B cell (primary cell): ENCODE measurements at regions not wholly inside any gene's neighbourhood (a gene's known extent, or its start where the extent isn't known, plus 50 kb on each side); places are given as distances from the start of the nearest gene placed in this dataset.

ENCODE experiments used
- ATAC-seq: fragments of 200-7000 bp; cut with Tn5 transposase; one replicate; pipeline ENCODE4 v1.10.0; 2021; ENCODE audit warnings: low read depth, mild to moderate bottlenecking, moderate number of reproducible peaks, moderate library complexity
- CTCF ChIA-PET: fragments of 350-600 bp; sonication (Branson Sonifier 250); formaldehyde crosslinking; loops from one replicate; lab custom pipeline; 2021; ENCODE audit warnings: antibody characterized with exemption, inconsistent platforms; lab: Charles Lee
- POLR2A ChIA-PET: fragments of 350-600 bp; sonication (Branson Sonifier 250); formaldehyde crosslinking; loops from one replicate; lab custom pipeline; 2021; ENCODE audit warnings: antibody characterized with exemption; lab: Charles Lee
- DNase-seq: peaks from one replicate; pipeline ENCODE4 v3.0.0; 2013
- H2AFZ ChIP-seq: 2 replicates; pipeline ENCODE4 v1.6.1; 2012; ENCODE audit warnings: mild to moderate bottlenecking, low read depth, low read length; ENCODE audit not compliant: insufficient read depth, poor library complexity, severe bottlenecking
- H3K27ac ChIP-seq, 2 donors: 1 replicate in 1 of 2; 2 replicates in 1 of 2; pipeline ENCODE4 v1.5.1; 2012 to 2013; ENCODE audit warnings: low read length in 2 of 2, mild to moderate bottlenecking in 2 of 2, moderate library complexity in 1 of 2
- H3K27me3 ChIP-seq, 4 experiments: fragments of 200-600 bp in 1 of 4; sonication (generic) in 1 of 4; replicated peaks in 1 of 4; 1 replicate in 2 of 4; 2 replicates in 2 of 4; pipeline versions ENCODE4 v1.6.1 to v1.7.0; 2013 to 2016; ENCODE audit warnings: low read length in 3 of 4, mild to moderate bottlenecking in 2 of 4, mixed read lengths in 1 of 4, moderate library complexity in 1 of 4; ENCODE audit not compliant: insufficient read depth in 4 of 4, control insufficient read depth in 3 of 4; ENCODE audit errors: control extremely low read depth in 1 of 4
- H3K36me3 ChIP-seq, 2 experiments: replicated peaks in 1 of 2; 1 replicate in 1 of 2; 2 replicates in 1 of 2; pipeline versions ENCODE4 v1.6.1 to v1.7.1; 2013; ENCODE audit warnings: low read length in 1 of 2; ENCODE audit not compliant: insufficient read depth in 2 of 2, control insufficient read depth in 1 of 2; ENCODE audit errors: control extremely low read depth in 1 of 2, extremely low read depth in 1 of 2
- H3K4me1 ChIP-seq, 2 donors: fragments of 200-600 bp in 1 of 2; sonication (generic) in 1 of 2; 1 replicate in 1 of 2; 2 replicates in 1 of 2; pipeline versions ENCODE4 v1.5.1 to v1.6.1; 2013 to 2017; ENCODE audit warnings: low read length in 2 of 2; ENCODE audit not compliant: control insufficient read depth in 2 of 2, insufficient read depth in 2 of 2
- H3K4me2 ChIP-seq: replicated peaks from 2 replicates; pipeline ENCODE3; 2012; ENCODE audit warnings: mild to moderate bottlenecking, low read depth, low read length; ENCODE audit not compliant: poor library complexity, severe bottlenecking
- H3K4me3 ChIP-seq, 5 experiments: fragments of 200-600 bp in 1 of 5; sonication (generic) in 1 of 5; 1 replicate in 3 of 5; 2 replicates in 2 of 5; pipeline versions ENCODE4 v1.5.1 to v1.7.0; 2011 to 2016; ENCODE audit warnings: low read length in 4 of 5, mild to moderate bottlenecking in 4 of 5, low read depth in 2 of 5, control low read depth in 1 of 5, moderate library complexity in 1 of 5; ENCODE audit not compliant: insufficient read depth in 1 of 5; ENCODE audit errors: control extremely low read depth in 1 of 5, extremely low read depth in 1 of 5
- H3K79me2 ChIP-seq: fragments of 200-600 bp; sonication (generic); one replicate; pipeline ENCODE4 v1.6.0; 2016; ENCODE audit warnings: low read length; ENCODE audit not compliant: control insufficient read depth, insufficient read depth
- H3K9ac ChIP-seq: fragments of 200-600 bp; sonication (generic); 2 replicates; pipeline ENCODE4 v1.6.1; 2017; ENCODE audit warnings: mild to moderate bottlenecking, low read length, moderate library complexity
- H3K9me3 ChIP-seq, 3 donors: one replicate each; pipeline versions ENCODE4 v1.6.1 to v1.7.1; 2013; ENCODE audit warnings: low read length in 2 of 3; ENCODE audit not compliant: control insufficient read depth in 2 of 3, insufficient read depth in 1 of 3; ENCODE audit errors: control extremely low read depth in 1 of 3
- H4K20me1 ChIP-seq: 2 replicates; pipeline ENCODE4 v1.6.0; 2012; ENCODE audit warnings: mild to moderate bottlenecking, low read length; ENCODE audit not compliant: insufficient read depth, control insufficient read depth, poor library complexity, severe bottlenecking
- H3K27ac Mint-ChIP-seq: one replicate; pipeline ENCODE4 v1.8.0; 2021; ENCODE audit warnings: mixed read lengths
- H3K27me3 Mint-ChIP-seq: one replicate; pipeline ENCODE4 v1.8.0; 2021; ENCODE audit warnings: mixed read lengths
- H3K4me1 Mint-ChIP-seq: one replicate; pipeline ENCODE4 v1.8.0; 2021; ENCODE audit warnings: mixed read lengths
- H3K4me3 Mint-ChIP-seq: one replicate; pipeline ENCODE4 v1.8.0; 2021; ENCODE audit warnings: mixed read lengths
- H3K9me3 Mint-ChIP-seq: one replicate; pipeline ENCODE4 v1.8.0; 2022; ENCODE audit warnings: mixed read lengths; ENCODE audit not compliant: insufficient read depth
- CTCF ChIP-seq: fragments of 200-600 bp; IDR thresholded peaks from one replicate; pipeline ENCODE4 v1.8.0; 2022; ENCODE audit warnings: antibody characterized with exemption, mild to moderate bottlenecking
- EZH2 ChIP-seq: IDR thresholded peaks from 2 replicates; pipeline ENCODE4 v1.6.1; 2012; ENCODE audit warnings: borderline replicate concordance, low read depth, mild to moderate bottlenecking, moderate library complexity, low read length; ENCODE audit not compliant: insufficient read depth, poor library complexity, severe bottlenecking
- WGBS: methylation state at CpG from one replicate; pipeline ENCODE4 v1.1.5; 2013; ENCODE audit warnings: missing lambda C conversion rate; ENCODE audit not compliant: insufficient coverage; 5-methylcytosine and 5-hydroxymethylcytosine counted together
- intact Hi-C: fragments of 100-400 bp; cut with micrococcal nuclease; formaldehyde crosslinking; loops from one replicate; pipeline ENCODE4 v1.10.0; 2022

- H3K4me3 ChIP-seq: no peak overlapping the region
- peaks cover 39% of the 10 kb centered on the region for H3K4me1 Mint-ChIP-seq
- H3K27ac ChIP-seq: no peak overlapping the region
- ATAC-seq: no peak
- H3K27me3 Mint-ChIP-seq: peaks cover 20% of the 10 kb centered on the region
- peak overlapping the region; percentile 22 for H3K27ac Mint-ChIP-seq
- ChIA-PET CTCF (no interaction called here), POLR2A (no interaction called here)
- no peak for TF ChIP-seq EZH2
- TF ChIP-seq CTCF: no peak
- no peaks in the 10 kb centered on the region for H3K79me2 ChIP-seq
- peaks cover 0 to under 1% (median 0%) of the 10 kb centered on the region in 3 donors for H3K9me3 ChIP-seq
- H4K20me1 ChIP-seq: no peaks in the 10 kb centered on the region
- 0% methylated on average over 1 of the region's 2 CpGs for WGBS
- no peaks in the 10 kb centered on the region for H3K9me3 Mint-ChIP-seq
- peaks cover 0 to 10% (median 0%) of the 10 kb centered on the region in 4 experiments for H3K27me3 ChIP-seq
- H3K4me3 Mint-ChIP-seq: peak overlapping the region; percentile 49
- H2AFZ ChIP-seq: peak overlapping the region; percentile 2
- no peaks in the 10 kb centered on the region for H3K36me3 ChIP-seq
- H3K4me2 ChIP-seq: peak overlapping the region; percentile 21
- no peak overlapping the region for H3K9ac ChIP-seq
- H3K4me1 ChIP-seq: peaks cover 35 to 39% of the 10 kb centered on the region in 2 donors
- peak; percentile 10 for DNase-seq
- intact Hi-C loops: no loop called here
These were observed 95.8 kb upstream of the SLC25A36 start for GRCh38 chr3:140845882-140846281.

- H3K27ac ChIP-seq: no peak overlapping the region
- POLR2A ChIA-PET: no interaction called here
- no peak overlapping the region for H3K27ac Mint-ChIP-seq
These were observed 93.0 kb upstream of the SLC25A36 start for GRCh38 chr3:140848666-140849065.

More at GRCh38 chr3:140848666-140849065, 93.0 kb upstream of the SLC25A36 start:
- CTCF ChIA-PET: interaction anchor here (2.4 kb wide), 1 partner anchor 15 kb away, joined by 9 read pairs; no protein-coding TSS in a partner anchor
- H3K4me3 ChIP-seq: no peak overlapping the region
- peaks cover 26 to 29% of the 10 kb centered on the region in 2 donors for H3K4me1 ChIP-seq
- ATAC-seq (no peak), DNase-seq (no peak)
- H3K9me3 ChIP-seq: peaks cover 0 to 3% (median 1%) of the 10 kb centered on the region in 3 donors
- H3K4me2 ChIP-seq: no peak overlapping the region
- H3K36me3 ChIP-seq: no peaks in the 10 kb centered on the region
- no CpG with 5 or more reads among the region's 1 CpG for WGBS
- peaks cover 0 to 11% (median 0%) of the 10 kb centered on the region in 4 experiments for H3K27me3 ChIP-seq
- no peak overlapping the region for H3K9ac ChIP-seq
- Mint-ChIP-seq H3K27me3 (peaks cover 34% of the 10 kb centered on the region), H3K9me3 (peaks cover 2% of the 10 kb centered on the region), H3K4me3 (no peak overlapping the region), H3K4me1 (peaks cover 26% of the 10 kb centered on the region)
- TF ChIP-seq CTCF: no peak
- TF ChIP-seq EZH2: no peak
- H4K20me1 ChIP-seq: no peaks in the 10 kb centered on the region
- no peak overlapping the region for H2AFZ ChIP-seq
- intact Hi-C loops: no loop called here
- H3K79me2 ChIP-seq: no peaks in the 10 kb centered on the region
